ENCODE measurements at regions not wholly inside any gene's neighbourhood (a gene's known extent, or its start where the extent isn't known, plus 50 kb on each side); places are given as distances from the start of the nearest gene placed in this dataset.

- TF ChIP-seq CTCF (optimal IDR thresholded peaks at IDR 0.05 in 1 of 3, IDR thresholded peaks at IDR 0.05 in 1 of 3, conservative IDR thresholded peaks at IDR 0.05 in 1 of 3; ENCODE audit: extremely low read depth in 1 of 3, insufficient read depth in 2 of 3, low read length in 3 of 3), result no peak
- no peak for TF ChIP-seq EZH2 (IDR thresholded peaks at IDR 0.05; ENCODE audit: low read length)
Measured at GRCh38 chr6:87815449-87815848, 113.4 kb upstream of the AKIRIN2 start.
